GM23338 (cell line): ENCODE measurements at regions not wholly inside any gene's neighbourhood (a gene's known extent, or its start where the extent isn't known, plus 50 kb on each side); places are given as distances from the start of the nearest gene placed in this dataset.

ENCODE experiments used
- ATAC-seq: fragments of 200-7000 bp; cut with Tn5 transposase; 3 replicates; pipeline ENCODE4 v1.9.1; 2020
- DNase-seq: peaks from one replicate; pipeline ENCODE4 v3.0.0-alpha.2; 2015; ENCODE audit warnings: low spot score
- H2AFZ ChIP-seq: fragments of 200-600 bp; sonication (generic); 2 replicates; pipeline ENCODE4 v1.8.0; 2016; ENCODE audit warnings: antibody characterized with exemption, mild to moderate bottlenecking, moderate library complexity
- H3F3A ChIP-seq: fragments of 200-600 bp; sonication (generic); replicated peaks from 2 replicates; pipeline ENCODE4 v1.8.0; 2017; ENCODE audit warnings: antibody characterized with exemption, mixed run types, low read depth
- H3K27ac ChIP-seq: fragments of 200-600 bp; sonication (generic); 2 replicates; pipeline ENCODE4 v1.6.1; 2016; ENCODE audit warnings: low read depth
- H3K27me3 ChIP-seq: fragments of 200-600 bp; sonication (generic); 2 replicates; pipeline ENCODE4 v1.8.0; 2016; ENCODE audit warnings: mild to moderate bottlenecking, mixed run types, moderate library complexity; ENCODE audit not compliant: insufficient read depth
- H3K36me3 ChIP-seq: fragments of 200-600 bp; sonication (generic); 2 replicates; pipeline ENCODE4 v1.8.0; 2016; ENCODE audit warnings: mild to moderate bottlenecking; ENCODE audit not compliant: insufficient read depth
- H3K4me1 ChIP-seq: fragments of 200-600 bp; sonication (generic); 2 replicates; pipeline ENCODE4 v1.8.0; 2016; ENCODE audit warnings: mild to moderate bottlenecking, moderate library complexity; ENCODE audit not compliant: insufficient read depth
- H3K4me2 ChIP-seq: fragments of 200-600 bp; sonication (generic); 2 replicates; pipeline ENCODE4 v1.7.1; 2017; ENCODE audit warnings: mixed run types
- H3K4me3 ChIP-seq: fragments of 200-600 bp; sonication (generic); 2 replicates; pipeline ENCODE4 v1.6.1; 2016; ENCODE audit warnings: mixed run types
- H3K79me2 ChIP-seq: fragments of 200-600 bp; sonication (generic); replicated peaks from 2 replicates; pipeline ENCODE4 v1.8.0; 2017; ENCODE audit warnings: mild to moderate bottlenecking; ENCODE audit not compliant: insufficient read depth
- H3K9me2 ChIP-seq: fragments of 200-600 bp; sonication (generic); 2 replicates; pipeline ENCODE4 v1.8.0; 2017; ENCODE audit not compliant: insufficient read depth
- H4K20me1 ChIP-seq: fragments of 200-600 bp; sonication (generic); replicated peaks from 2 replicates; pipeline ENCODE4 v1.8.0; 2017; ENCODE audit warnings: mild to moderate bottlenecking; ENCODE audit not compliant: insufficient read depth
- H3K27ac Mint-ChIP-seq: 2 replicates; pipeline ENCODE4 v1.8.0; 2020; ENCODE audit warnings: inconsistent platforms, mild to moderate bottlenecking, moderate library complexity, mixed read lengths
- H3K27me3 Mint-ChIP-seq: 3 replicates; pipeline ENCODE4 v1.8.0; 2022; ENCODE audit warnings: low read depth, mild to moderate bottlenecking, moderate library complexity, mixed read lengths, inconsistent platforms; ENCODE audit not compliant: insufficient read depth, poor library complexity
- H3K36me3 Mint-ChIP-seq: 3 replicates; pipeline ENCODE4 v1.8.0; 2021; ENCODE audit warnings: low read depth, mild to moderate bottlenecking, inconsistent platforms, moderate library complexity, mixed read lengths
- H3K4me1 Mint-ChIP-seq: 3 replicates; pipeline ENCODE4 v1.8.0; 2020; ENCODE audit warnings: mild to moderate bottlenecking, inconsistent platforms, mixed read lengths
- H3K4me3 Mint-ChIP-seq: 3 replicates; pipeline ENCODE4 v1.8.0; 2021; ENCODE audit warnings: moderate library complexity, mild to moderate bottlenecking, inconsistent platforms, mixed read lengths
- H3K9me3 Mint-ChIP-seq: 3 replicates; pipeline ENCODE4 v1.8.0; 2020; ENCODE audit warnings: moderate library complexity, mild to moderate bottlenecking, inconsistent platforms, mixed read lengths
- CREB1 ChIP-seq: fragments of 250-450 bp; sonication (Bioruptor Pico); IDR thresholded peaks from 2 replicates; pipeline ENCODE4 v1.5.0; 2020; ENCODE audit warnings: low read depth, mild to moderate bottlenecking, moderate library complexity
- EZH2 ChIP-seq: fragments of 200-600 bp; sonication (generic); IDR thresholded peaks from one replicate; pipeline ENCODE4 v1.8.0; 2017; ENCODE audit warnings: antibody characterized with exemption, mild to moderate bottlenecking, low read depth; ENCODE audit not compliant: unreplicated experiment
- EZH2phosphoT487 ChIP-seq: fragments of 200-600 bp; sonication (generic); IDR thresholded peaks from one replicate; pipeline ENCODE4 v1.8.1; 2018; ENCODE audit warnings: antibody characterized with exemption; ENCODE audit not compliant: unreplicated experiment
- JUNB ChIP-seq: IDR thresholded peaks from one replicate; pipeline ENCODE4 v1.6.1; 2016; ENCODE audit warnings: antibody characterized with exemption; ENCODE audit not compliant: unreplicated experiment
- NANOG ChIP-seq: IDR thresholded peaks from 2 replicates; pipeline ENCODE4 v1.6.1; 2016; ENCODE audit warnings: antibody characterized with exemption, borderline replicate concordance
- POLR2AphosphoS5 ChIP-seq: IDR thresholded peaks from 2 replicates; pipeline ENCODE4 v1.6.1; 2016; ENCODE audit warnings: antibody characterized with exemption, low read depth
- STAT1 ChIP-seq: IDR thresholded peaks from one replicate; pipeline ENCODE4 v1.6.1; 2016; ENCODE audit warnings: antibody characterized with exemption; ENCODE audit not compliant: unreplicated experiment
- ZNF114 ChIP-seq: fragments of 250-450 bp; sonication (Bioruptor Pico); IDR thresholded peaks from 2 replicates; pipeline ENCODE4 v1.5.0; 2020; ENCODE audit warnings: mild to moderate bottlenecking, moderate library complexity
- ZNF331 ChIP-seq: fragments of 250-450 bp; sonication (Bioruptor Pico); IDR thresholded peaks from 2 replicates; pipeline ENCODE4 v1.5.0; 2020; ENCODE audit warnings: low read depth, mild to moderate bottlenecking, moderate library complexity
- ZNF462 ChIP-seq: fragments of 250-450 bp; sonication (Bioruptor Pico); IDR thresholded peaks from 2 replicates; pipeline ENCODE4 v1.5.0; 2020; ENCODE audit warnings: mild to moderate bottlenecking, moderate library complexity
- TF ChIP-seq, protein P1 (sequence below): IDR thresholded peaks from 2 replicates; pipeline ENCODE4 v1.6.1; 2016; ENCODE audit warnings: antibody characterized with exemption
- TF ChIP-seq, protein P2 (sequence below): IDR thresholded peaks from one replicate; pipeline ENCODE4 v1.6.1; 2018; ENCODE audit warnings: antibody characterized with exemption; ENCODE audit not compliant: unreplicated experiment
- TF ChIP-seq, protein P3 (sequence below), 2 experiments: fragments of 200-600 bp in 1 of 2; sonication (generic) in 1 of 2; conservative IDR thresholded peaks; 2 replicates each; pipeline versions ENCODE4 v1.5.1 to v1.6.1; 2016 to 2017; ENCODE audit warnings: antibody characterized with exemption in 2 of 2, low read depth in 2 of 2, mild to moderate bottlenecking in 2 of 2, moderate library complexity in 1 of 2

GRCh38 chr9:28692012-28692411 lies 1118.7 kb upstream of the C9orf72 start:
- Histone ChIP-seq H3K27ac (no peak overlapping the region), H4K20me1 (no peaks in the 10 kb centered on the region), H3K4me3 (no peak overlapping the region), H3K4me1 (peaks cover 15% of the 10 kb centered on the region), H2AFZ (no peak overlapping the region), H3K9me2 (no peaks in the 10 kb centered on the region), H3F3A (no peaks in the 10 kb centered on the region), H3K36me3 (no peaks in the 10 kb centered on the region), H3K4me2 (no peak overlapping the region), H3K27me3 (no peaks in the 10 kb centered on the region), H3K79me2 (no peaks in the 10 kb centered on the region)
- DNase-seq (no peak), ATAC-seq (no peak)
- Mint-ChIP-seq H3K4me3 (no peak overlapping the region), H3K27me3 (no peaks in the 10 kb centered on the region), H3K36me3 (no peaks in the 10 kb centered on the region), H3K4me1 (peaks cover 10% of the 10 kb centered on the region; the same call in 2 of the 3 replicates), H3K9me3 (no peaks in the 10 kb centered on the region), H3K27ac (no peak overlapping the region)
- TF ChIP-seq ZNF331 (CRISPR knock-in tag) (no peak), POLR2AphosphoS5 (no peak), NANOG (no peak), ZNF462 (CRISPR knock-in tag) (no peak), CREB1 (CRISPR knock-in tag) (no peak), EZH2phosphoT487 (no peak), JUNB (no peak), ZNF114 (CRISPR knock-in tag) (no peak), STAT1 (no peak), EZH2 (no peak)
- TF ChIP-seq, protein P1, sequence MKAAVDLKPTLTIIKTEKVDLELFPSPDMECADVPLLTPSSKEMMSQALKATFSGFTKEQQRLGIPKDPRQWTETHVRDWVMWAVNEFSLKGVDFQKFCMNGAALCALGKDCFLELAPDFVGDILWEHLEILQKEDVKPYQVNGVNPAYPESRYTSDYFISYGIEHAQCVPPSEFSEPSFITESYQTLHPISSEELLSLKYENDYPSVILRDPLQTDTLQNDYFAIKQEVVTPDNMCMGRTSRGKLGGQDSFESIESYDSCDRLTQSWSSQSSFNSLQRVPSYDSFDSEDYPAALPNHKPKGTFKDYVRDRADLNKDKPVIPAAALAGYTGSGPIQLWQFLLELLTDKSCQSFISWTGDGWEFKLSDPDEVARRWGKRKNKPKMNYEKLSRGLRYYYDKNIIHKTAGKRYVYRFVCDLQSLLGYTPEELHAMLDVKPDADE: no peak
- TF ChIP-seq, protein P2, sequence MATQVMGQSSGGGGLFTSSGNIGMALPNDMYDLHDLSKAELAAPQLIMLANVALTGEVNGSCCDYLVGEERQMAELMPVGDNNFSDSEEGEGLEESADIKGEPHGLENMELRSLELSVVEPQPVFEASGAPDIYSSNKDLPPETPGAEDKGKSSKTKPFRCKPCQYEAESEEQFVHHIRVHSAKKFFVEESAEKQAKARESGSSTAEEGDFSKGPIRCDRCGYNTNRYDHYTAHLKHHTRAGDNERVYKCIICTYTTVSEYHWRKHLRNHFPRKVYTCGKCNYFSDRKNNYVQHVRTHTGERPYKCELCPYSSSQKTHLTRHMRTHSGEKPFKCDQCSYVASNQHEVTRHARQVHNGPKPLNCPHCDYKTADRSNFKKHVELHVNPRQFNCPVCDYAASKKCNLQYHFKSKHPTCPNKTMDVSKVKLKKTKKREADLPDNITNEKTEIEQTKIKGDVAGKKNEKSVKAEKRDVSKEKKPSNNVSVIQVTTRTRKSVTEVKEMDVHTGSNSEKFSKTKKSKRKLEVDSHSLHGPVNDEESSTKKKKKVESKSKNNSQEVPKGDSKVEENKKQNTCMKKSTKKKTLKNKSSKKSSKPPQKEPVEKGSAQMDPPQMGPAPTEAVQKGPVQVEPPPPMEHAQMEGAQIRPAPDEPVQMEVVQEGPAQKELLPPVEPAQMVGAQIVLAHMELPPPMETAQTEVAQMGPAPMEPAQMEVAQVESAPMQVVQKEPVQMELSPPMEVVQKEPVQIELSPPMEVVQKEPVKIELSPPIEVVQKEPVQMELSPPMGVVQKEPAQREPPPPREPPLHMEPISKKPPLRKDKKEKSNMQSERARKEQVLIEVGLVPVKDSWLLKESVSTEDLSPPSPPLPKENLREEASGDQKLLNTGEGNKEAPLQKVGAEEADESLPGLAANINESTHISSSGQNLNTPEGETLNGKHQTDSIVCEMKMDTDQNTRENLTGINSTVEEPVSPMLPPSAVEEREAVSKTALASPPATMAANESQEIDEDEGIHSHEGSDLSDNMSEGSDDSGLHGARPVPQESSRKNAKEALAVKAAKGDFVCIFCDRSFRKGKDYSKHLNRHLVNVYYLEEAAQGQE: no peak
- TF ChIP-seq, protein P3, sequence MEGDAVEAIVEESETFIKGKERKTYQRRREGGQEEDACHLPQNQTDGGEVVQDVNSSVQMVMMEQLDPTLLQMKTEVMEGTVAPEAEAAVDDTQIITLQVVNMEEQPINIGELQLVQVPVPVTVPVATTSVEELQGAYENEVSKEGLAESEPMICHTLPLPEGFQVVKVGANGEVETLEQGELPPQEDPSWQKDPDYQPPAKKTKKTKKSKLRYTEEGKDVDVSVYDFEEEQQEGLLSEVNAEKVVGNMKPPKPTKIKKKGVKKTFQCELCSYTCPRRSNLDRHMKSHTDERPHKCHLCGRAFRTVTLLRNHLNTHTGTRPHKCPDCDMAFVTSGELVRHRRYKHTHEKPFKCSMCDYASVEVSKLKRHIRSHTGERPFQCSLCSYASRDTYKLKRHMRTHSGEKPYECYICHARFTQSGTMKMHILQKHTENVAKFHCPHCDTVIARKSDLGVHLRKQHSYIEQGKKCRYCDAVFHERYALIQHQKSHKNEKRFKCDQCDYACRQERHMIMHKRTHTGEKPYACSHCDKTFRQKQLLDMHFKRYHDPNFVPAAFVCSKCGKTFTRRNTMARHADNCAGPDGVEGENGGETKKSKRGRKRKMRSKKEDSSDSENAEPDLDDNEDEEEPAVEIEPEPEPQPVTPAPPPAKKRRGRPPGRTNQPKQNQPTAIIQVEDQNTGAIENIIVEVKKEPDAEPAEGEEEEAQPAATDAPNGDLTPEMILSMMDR (conservative IDR thresholded peaks at IDR 0.05; ENCODE audit: low read depth in 2 of 2): no peak
